HT1080 (cell line): ENCODE measurements at regions not wholly inside any gene's neighbourhood (a gene's known extent, or its start where the extent isn't known, plus 50 kb on each side); places are given as distances from the start of the nearest gene placed in this dataset.
"Not testable (repeated sequence)": the region's sequence is repeated elsewhere in the genome, so short reads cannot be mapped to it uniquely, and the experiment has no call there.

Experiments used
- DNase-seq: peaks from one replicate; pipeline ENCODE4 v3.0.0-alpha.2; 2015; ENCODE audit warnings: low read depth

GRCh38 chr1:232859216-232859615 is 54.0 kb downstream of the MAP10 start:
- DNase-seq: no peak

GRCh38 chr1:232861107-232861506 is 55.9 kb downstream of the MAP10 start:
- no peak for DNase-seq

GRCh38 chr1:232863544-232864275 is 58.5 kb downstream of the MAP10 start:
- DNase-seq: no peak

GRCh38 chr1:232865102-232865931 is 60.1 kb downstream of the MAP10 start:
- DNase-seq: no peak

- peak; percentile 86 for DNase-seq
Measured at GRCh38 chr1:232868793-232869491, 63.7 kb downstream of the MAP10 start.

- DNase-seq: not testable (repeated sequence)
Measured at GRCh38 chr1:232871291-232871969, 66.2 kb downstream of the MAP10 start.

GRCh38 chr1:232872284-232872683 is 67.1 kb downstream of the MAP10 start:
- DNase-seq: no peak

GRCh38 chr1:232872738-232873137 is 67.5 kb downstream of the MAP10 start:
- DNase-seq: no peak

- no peak for DNase-seq
Measured at GRCh38 chr1:232873412-232873811, 68.2 kb downstream of the MAP10 start.

GRCh38 chr1:232873931-232874330 is 68.7 kb downstream of the MAP10 start:
- DNase-seq: no peak

- no peak for DNase-seq
Measured at GRCh38 chr1:232875536-232875935, 70.3 kb downstream of the MAP10 start.

GRCh38 chr1:232876506-232877364 is 71.5 kb downstream of the MAP10 start:
- DNase-seq: no peak

GRCh38 chr1:232877365-232878028 is 72.3 kb downstream of the MAP10 start:
- no peak for DNase-seq

GRCh38 chr1:232878086-232878485 is 72.3 kb upstream of the NTPCR start:
- DNase-seq: no peak

GRCh38 chr1:232880354-232880753 is 70.1 kb upstream of the NTPCR start:
- DNase-seq: peak; percentile 31

- peak; percentile 49 for DNase-seq
Measured at GRCh38 chr1:232883992-232884661, 66.3 kb upstream of the NTPCR start.

GRCh38 chr1:232886271-232886670 is 64.1 kb upstream of the NTPCR start:
- DNase-seq: no peak

GRCh38 chr1:232890340-232890943 is 60.0 kb upstream of the NTPCR start:
- no peak for DNase-seq

- DNase-seq: peak; percentile 82
Measured at GRCh38 chr1:232891071-232891470, 59.3 kb upstream of the NTPCR start.
